Smooth muscle cell (in vitro differentiated cells): ENCODE measurements at regions not wholly inside any gene's neighbourhood (a gene's known extent, or its start where the extent isn't known, plus 50 kb on each side); places are given as distances from the start of the nearest gene placed in this dataset.
"Not testable (repeated sequence)": the region's sequence is repeated elsewhere in the genome, so short reads cannot be mapped to it uniquely, and the experiment has no call there.

Experiments used
- DNase-seq: peaks from one replicate; lab custom pipeline; 2025; ENCODE audit not compliant: unreplicated experiment; lab: John Stamatoyannopoulos, UW
- H2AFZ ChIP-seq: fragments of 200-600 bp; sonication (generic); 2 replicates; pipeline ENCODE4 v1.6.0; 2016; ENCODE audit warnings: antibody characterized with exemption, low read depth, mild to moderate bottlenecking
- H3F3A ChIP-seq: fragments of 200-600 bp; sonication (generic); 2 replicates; pipeline ENCODE4 v1.6.0; 2017; ENCODE audit warnings: antibody characterized with exemption, low read depth
- H3K27ac ChIP-seq: fragments of 200-600 bp; sonication (generic); 2 replicates; pipeline ENCODE4 v1.5.1; 2016; ENCODE audit warnings: low read depth, mild to moderate bottlenecking
- H3K27me3 ChIP-seq: fragments of 200-600 bp; sonication (generic); 2 replicates; pipeline ENCODE4 v1.6.1; 2016; ENCODE audit warnings: low read depth, mild to moderate bottlenecking
- H3K36me3 ChIP-seq: fragments of 200-600 bp; sonication (generic); 2 replicates; pipeline ENCODE4 v1.5.1; 2016; ENCODE audit warnings: low read depth
- H3K4me1 ChIP-seq: fragments of 200-600 bp; sonication (generic); 2 replicates; pipeline ENCODE4 v1.5.1; 2016; ENCODE audit warnings: low read depth
- H3K4me2 ChIP-seq: fragments of 200-600 bp; sonication (generic); 2 replicates; pipeline ENCODE4 v1.6.0; 2016; ENCODE audit warnings: mild to moderate bottlenecking
- H3K4me3 ChIP-seq: fragments of 200-600 bp; sonication (generic); 2 replicates; pipeline ENCODE4 v1.5.1; 2016; ENCODE audit warnings: mild to moderate bottlenecking
- H3K79me2 ChIP-seq: fragments of 200-600 bp; sonication (generic); 2 replicates; pipeline ENCODE4 v1.6.0; 2016; ENCODE audit warnings: low read depth, mild to moderate bottlenecking
- H3K9ac ChIP-seq: fragments of 200-600 bp; sonication (generic); 2 replicates; pipeline ENCODE4 v1.6.0; 2016; ENCODE audit warnings: low read depth
- H3K9me3 ChIP-seq: fragments of 200-600 bp; sonication (generic); replicated peaks from 2 replicates; pipeline ENCODE4 v1.5.1; 2016; ENCODE audit warnings: low read depth
- H4K20me1 ChIP-seq: fragments of 200-600 bp; sonication (generic); 2 replicates; pipeline ENCODE4 v1.6.0; 2016; ENCODE audit warnings: low read depth
- CTCF ChIP-seq: fragments of 200-600 bp; sonication (generic); IDR thresholded peaks from 2 replicates; pipeline ENCODE4 v1.5.1; 2017; ENCODE audit warnings: borderline replicate concordance, mild to moderate bottlenecking, antibody characterized with exemption; ENCODE audit not compliant: insufficient read depth, poor library complexity, severe bottlenecking
- WGBS: methylation state at CpG from one replicate; pipeline ENCODE4 v1.1.7; 2016; ENCODE audit warnings: low lambda C conversion rate; 5-methylcytosine and 5-hydroxymethylcytosine counted together

DNA sequence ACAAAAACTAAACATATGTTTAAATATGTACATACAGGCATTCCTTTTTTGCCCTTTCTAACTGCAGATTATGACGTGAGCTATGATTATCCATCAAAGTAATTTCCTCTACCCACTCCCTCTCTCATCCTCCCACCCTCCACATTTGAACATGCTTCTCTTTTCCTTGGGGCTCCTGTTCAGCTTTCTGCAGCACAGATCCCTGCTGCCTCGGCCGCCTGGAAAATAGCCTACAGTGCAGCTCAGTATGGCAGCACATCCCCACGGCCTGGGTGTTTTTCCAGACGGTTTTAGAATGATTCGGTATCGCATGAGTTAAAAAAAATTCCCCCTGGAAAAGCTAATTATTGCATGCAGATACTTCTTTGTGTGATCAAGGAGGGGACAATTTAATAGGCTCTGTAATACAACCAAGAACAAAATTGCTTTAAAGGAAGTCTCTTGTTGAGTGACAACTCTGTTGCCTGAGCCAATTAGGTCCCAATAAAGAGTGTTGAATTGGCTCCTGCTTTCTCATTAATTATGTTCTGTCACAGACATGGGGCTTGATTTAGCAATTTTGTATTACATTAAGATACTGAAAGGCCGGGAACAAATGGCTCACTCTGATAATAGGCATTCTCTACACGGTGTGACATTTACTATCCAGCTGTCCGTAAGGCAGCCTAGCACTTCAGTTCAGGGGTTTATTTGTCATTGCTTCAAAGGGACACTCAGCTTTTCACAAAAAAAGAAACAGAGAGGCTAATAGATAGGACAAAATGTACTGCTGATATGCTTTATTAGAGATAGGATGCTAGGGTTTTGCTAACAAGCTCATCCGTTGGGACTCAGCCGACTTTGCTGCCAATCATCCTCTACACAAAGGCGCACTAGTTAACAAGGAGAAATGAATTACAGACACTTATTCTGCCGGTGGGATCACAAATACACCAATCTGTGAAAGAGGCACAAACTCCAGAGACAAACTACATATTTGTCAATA lies 285.8 kb upstream of the G2E3 start:
- H3K4me3 ChIP-seq, result no peak overlapping the region
- H3K27me3 ChIP-seq, result no peaks in the 10 kb centered on the region
- 66% methylated on average over 14 of the region's 14 CpGs for WGBS
- no peak overlapping the region for H3K9ac ChIP-seq
- no peaks in the 10 kb centered on the region for H3K36me3 ChIP-seq
- H4K20me1 ChIP-seq, result no peaks in the 10 kb centered on the region
- peaks cover 10% of the 10 kb centered on the region for H3K4me1 ChIP-seq
- H3K27ac ChIP-seq, result no peak overlapping the region
- no peak for DNase-seq
- no peaks in the 10 kb centered on the region for H3F3A ChIP-seq
- H3K4me2 ChIP-seq, result no peak overlapping the region
- TF ChIP-seq CTCF, result no peak
- no peak overlapping the region for H2AFZ ChIP-seq
- no peaks in the 10 kb centered on the region for H3K9me3 ChIP-seq
- H3K79me2 ChIP-seq, result no peaks in the 10 kb centered on the region

- Histone ChIP-seq H3K4me1 (peaks cover 10% of the 10 kb centered on the region), H2AFZ (no peak overlapping the region), H3K79me2 (no peaks in the 10 kb centered on the region), H3K9ac (no peak overlapping the region), H4K20me1 (no peaks in the 10 kb centered on the region), H3K9me3 (no peaks in the 10 kb centered on the region), H3K27ac (no peak overlapping the region), H3K4me2 (no peak overlapping the region), H3K4me3 (no peak overlapping the region), H3K27me3 (no peaks in the 10 kb centered on the region), H3F3A (no peaks in the 10 kb centered on the region), H3K36me3 (no peaks in the 10 kb centered on the region)
- DNase-seq, result no peak
- no peak for TF ChIP-seq CTCF
- WGBS, result 94% methylated on average over 3 of the region's 3 CpGs
Observed at GRCh38 chr14:30275604-30276003, 283.4 kb upstream of the G2E3 start.

- Histone ChIP-seq H3F3A (no peaks in the 10 kb centered on the region), H3K36me3 (no peaks in the 10 kb centered on the region), H2AFZ (no peak overlapping the region), H3K27me3 (no peaks in the 10 kb centered on the region), H4K20me1 (no peaks in the 10 kb centered on the region), H3K79me2 (no peaks in the 10 kb centered on the region), H3K9ac (no peak overlapping the region), H3K27ac (no peak overlapping the region), H3K4me3 (no peak overlapping the region), H3K4me1 (peaks cover 9% of the 10 kb centered on the region), H3K4me2 (no peak overlapping the region), H3K9me3 (no peaks in the 10 kb centered on the region)
- WGBS, result 75% methylated on average over 2 of the region's 2 CpGs
- TF ChIP-seq CTCF, result no peak
- no peak for DNase-seq
Observed at GRCh38 chr14:30277268-30277667, 281.7 kb upstream of the G2E3 start.

DNA sequence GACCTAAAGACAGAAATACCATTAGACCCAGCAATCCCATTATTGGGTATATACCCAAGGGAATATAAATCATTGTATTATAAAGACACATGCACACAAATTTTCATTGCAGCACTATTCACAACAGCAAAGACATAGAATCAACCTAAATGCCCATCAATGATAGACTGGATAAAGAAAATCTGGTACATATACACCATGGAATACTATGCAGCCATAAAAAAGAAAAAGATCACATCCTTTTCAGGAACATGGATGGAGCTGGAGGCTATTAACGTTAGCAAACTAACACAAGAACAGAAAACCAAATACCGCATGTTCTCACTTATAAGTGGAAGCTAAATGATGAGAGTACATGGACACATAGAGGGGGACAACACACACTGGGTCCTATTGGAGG lies 280.1 kb upstream of the G2E3 start:
- not testable (repeated sequence) for H4K20me1 ChIP-seq, H3K27me3 ChIP-seq, H3K9ac ChIP-seq, H3K4me2 ChIP-seq, H3K9me3 ChIP-seq, DNase-seq, H3F3A ChIP-seq, H3K36me3 ChIP-seq, H2AFZ ChIP-seq, H3K4me1 ChIP-seq, H3K27ac ChIP-seq, H3K4me3 ChIP-seq, H3K79me2 ChIP-seq
- 85% methylated on average over 2 of the region's 2 CpGs for WGBS
